ENCODE measurements at regions not wholly inside any gene's neighbourhood (a gene's known extent, or its start where the extent isn't known, plus 50 kb on each side); places are given as distances from the start of the nearest gene placed in this dataset.

DNA sequence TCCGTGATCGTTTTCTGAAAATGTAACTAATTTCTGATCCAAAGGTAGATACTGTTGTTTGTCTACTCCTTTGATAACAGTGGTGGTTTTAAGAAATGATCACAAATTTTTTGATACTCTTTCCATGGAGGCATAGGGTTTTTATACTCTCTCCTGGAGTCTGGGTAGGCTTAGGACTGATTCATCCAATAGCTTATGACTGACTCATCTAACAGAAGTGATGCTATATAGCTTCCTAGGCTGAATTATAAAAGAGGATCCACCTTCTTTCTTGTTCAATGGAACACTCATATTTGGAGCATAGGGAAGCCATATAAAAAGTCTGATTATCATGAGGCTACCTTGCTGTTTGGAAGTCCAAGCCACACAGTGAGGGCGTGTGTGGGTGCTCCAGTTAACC lies 84.3 kb downstream of the CHST2 start:
- TF ChIP-seq, protein P1, sequence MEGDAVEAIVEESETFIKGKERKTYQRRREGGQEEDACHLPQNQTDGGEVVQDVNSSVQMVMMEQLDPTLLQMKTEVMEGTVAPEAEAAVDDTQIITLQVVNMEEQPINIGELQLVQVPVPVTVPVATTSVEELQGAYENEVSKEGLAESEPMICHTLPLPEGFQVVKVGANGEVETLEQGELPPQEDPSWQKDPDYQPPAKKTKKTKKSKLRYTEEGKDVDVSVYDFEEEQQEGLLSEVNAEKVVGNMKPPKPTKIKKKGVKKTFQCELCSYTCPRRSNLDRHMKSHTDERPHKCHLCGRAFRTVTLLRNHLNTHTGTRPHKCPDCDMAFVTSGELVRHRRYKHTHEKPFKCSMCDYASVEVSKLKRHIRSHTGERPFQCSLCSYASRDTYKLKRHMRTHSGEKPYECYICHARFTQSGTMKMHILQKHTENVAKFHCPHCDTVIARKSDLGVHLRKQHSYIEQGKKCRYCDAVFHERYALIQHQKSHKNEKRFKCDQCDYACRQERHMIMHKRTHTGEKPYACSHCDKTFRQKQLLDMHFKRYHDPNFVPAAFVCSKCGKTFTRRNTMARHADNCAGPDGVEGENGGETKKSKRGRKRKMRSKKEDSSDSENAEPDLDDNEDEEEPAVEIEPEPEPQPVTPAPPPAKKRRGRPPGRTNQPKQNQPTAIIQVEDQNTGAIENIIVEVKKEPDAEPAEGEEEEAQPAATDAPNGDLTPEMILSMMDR (IDR thresholded peaks at IDR 0.05) = no peak
- TF ChIP-seq POLR2AphosphoS5 (IDR thresholded peaks at IDR 0.05; ENCODE audit: insufficient read depth in 1 of 2, low read depth in 1 of 2) = no peak
